K562 (cell line): ENCODE measurements at regions not wholly inside any gene's neighbourhood (a gene's known extent, or its start where the extent isn't known, plus 50 kb on each side); places are given as distances from the start of the nearest gene placed in this dataset.

ENCODE experiments used
- ATAC-seq: fragments of 200-7000 bp; cut with Tn5 transposase; 3 replicates; pipeline ENCODE4 v1.9.1; 2020; ENCODE audit warnings: moderate library complexity
- BruUV-seq: library from RNA; stranded (reverse); fragments of 400-500 nt; replicated peaks from 2 replicates; lab custom pipeline; 2021; lab: Mats Ljungman, UMichigan
- CTCF ChIA-PET: fragments of 300-600 bp; formaldehyde crosslinking; extraction: SDS; loops from one replicate; lab custom pipeline; 2021; ENCODE audit warnings: low intra/inter-chr PET ratio; lab: Yijun Ruan, JAX
- POLR2A ChIA-PET: fragments of 300-600, 350-650 bp; sonication (Branson Sonifier 250); formaldehyde crosslinking; extraction: SDS; loops from one replicate; lab custom pipeline; 2021; ENCODE audit warnings: antibody characterized with exemption, inconsistent platforms; lab: Yijun Ruan, JAX
- DNase-seq, 4 experiments: peaks; one replicate each; pipeline versions ENCODE4 v3.0.0 to v3.0.0-alpha.2; 2011 to 2018; ENCODE audit warnings: low spot score in 3 of 4, mixed read lengths in 3 of 4; ENCODE audit errors: extremely low read depth in 1 of 4
- FAIRE-seq: peaks from 2 replicates; lab custom pipeline; 2011; peaks lifted over from hg19 to GRCh38; lab: Jason Lieb, UNC
- H2AFZ ChIP-seq: 2 replicates; pipeline ENCODE4 v1.6.0; 2011; ENCODE audit warnings: low read depth, low read length, control low read depth, inconsistent platforms
- H3K27ac ChIP-seq: fragments of 200-600 bp; 3 replicates; pipeline ENCODE4 v1.8.0; 2011; ENCODE audit warnings: low read depth, mild to moderate bottlenecking, control low read depth, inconsistent platforms, low read length, moderate library complexity, mixed read lengths; ENCODE audit errors: extremely low read depth
- H3K27me3 ChIP-seq, 2 experiments: fragments of 300-600 bp in 1 of 2; 2 replicates in 1 of 2; 3 replicates in 1 of 2; pipeline versions ENCODE4 v1.6.0 to v1.8.0; 2011; ENCODE audit warnings: inconsistent platforms in 2 of 2, low read length in 2 of 2, mild to moderate bottlenecking in 1 of 2, mixed read lengths in 1 of 2, moderate library complexity in 1 of 2; ENCODE audit not compliant: control insufficient read depth in 2 of 2, insufficient read depth in 2 of 2
- H3K36me3 ChIP-seq: fragments of 300-600 bp; 3 replicates; pipeline ENCODE4 v1.8.0; 2011; ENCODE audit warnings: mild to moderate bottlenecking, low read length, inconsistent platforms; ENCODE audit not compliant: control insufficient read depth, insufficient read depth
- H3K4me1 ChIP-seq, 2 experiments: fragments of 200-600 bp in 1 of 2; replicated peaks in 1 of 2; 2 replicates in 1 of 2; 3 replicates in 1 of 2; pipeline versions ENCODE4 v1.5.1 to v1.8.0; 2011; ENCODE audit warnings: inconsistent platforms in 2 of 2, low read length in 2 of 2, mild to moderate bottlenecking in 1 of 2, mixed read lengths in 1 of 2, moderate library complexity in 1 of 2; ENCODE audit not compliant: control insufficient read depth in 2 of 2, insufficient read depth in 2 of 2
- H3K4me2 ChIP-seq: 2 replicates; pipeline ENCODE4 v1.6.1; 2011; ENCODE audit warnings: low read length, control low read depth, inconsistent platforms, mixed read lengths; ENCODE audit not compliant: insufficient read depth
- H3K4me3 ChIP-seq: fragments of 200-600 bp; sonication (generic), shearing (Covaris generic); 2 replicates; pipeline ENCODE4 v1.5.1; 2016; ENCODE audit warnings: control low read depth, inconsistent platforms
- H3K79me2 ChIP-seq: fragments of 200-600 bp; 3 replicates; pipeline ENCODE4 v1.8.0; 2011; ENCODE audit warnings: low read length, inconsistent platforms; ENCODE audit not compliant: control insufficient read depth, insufficient read depth
- H3K9ac ChIP-seq, 2 experiments: 2 replicates each; pipeline versions ENCODE4 v1.6.0 to v1.6.1; 2011; ENCODE audit warnings: low read depth in 2 of 2, low read length in 2 of 2, control low read depth in 1 of 2, inconsistent platforms in 1 of 2, mild to moderate bottlenecking in 1 of 2, mixed read lengths in 1 of 2; ENCODE audit not compliant: insufficient read depth in 1 of 2
- H3K9me1 ChIP-seq: one replicate; pipeline ENCODE4 v1.6.0; 2011; ENCODE audit warnings: inconsistent platforms, mild to moderate bottlenecking, low read length, moderate library complexity; ENCODE audit not compliant: control insufficient read depth, insufficient read depth
- H3K9me3 ChIP-seq: replicated peaks from 2 replicates; pipeline ENCODE4 v1.5.1; 2011; ENCODE audit warnings: low read depth, low read length, inconsistent platforms; ENCODE audit not compliant: control insufficient read depth, insufficient read depth
- H4K20me1 ChIP-seq: replicated peaks from 2 replicates; pipeline ENCODE4 v1.6.1; 2011; ENCODE audit warnings: low read length, inconsistent platforms, mixed read lengths; ENCODE audit not compliant: control insufficient read depth, insufficient read depth
- BCOR ChIP-seq: fragments of 450-650 bp; IDR thresholded peaks from 2 replicates; pipeline ENCODE4 v1.6.1; 2016
- E4F1 ChIP-seq: fragments of 250-450 bp; sonication (Bioruptor Pico); IDR thresholded peaks from 2 replicates; pipeline ENCODE4 v1.5.0; 2021; ENCODE audit warnings: mild to moderate bottlenecking, borderline replicate concordance
- ELK1 ChIP-seq: sonication (generic); formaldehyde crosslinking; IDR thresholded peaks from 2 replicates; pipeline ENCODE4 v1.8.1; 2022; ENCODE audit warnings: missing genetic modification reagents
- KAT2B ChIP-seq: IDR thresholded peaks from one replicate; pipeline ENCODE4 v1.6.1; 2012; ENCODE audit warnings: low read depth, mild to moderate bottlenecking, control low read depth, inconsistent platforms, low read length, moderate library complexity
- NR2F6 ChIP-seq: fragments of 450-650 bp; formaldehyde crosslinking; IDR thresholded peaks from 2 replicates; pipeline ENCODE4 v1.4.0; 2020; ENCODE audit warnings: mild to moderate bottlenecking
- OTX1 ChIP-seq: fragments of 450-650 bp; formaldehyde crosslinking; IDR thresholded peaks from 2 replicates; pipeline ENCODE4 v1.4.0; 2022; ENCODE audit warnings: mild to moderate bottlenecking
- SREBF1 ChIP-seq: fragments of 150-350 bp; IDR thresholded peaks from 2 replicates; pipeline ENCODE4 v1.6.1; 2014; ENCODE audit warnings: antibody characterized with exemption, low read depth, low read length, borderline replicate concordance
- ZKSCAN1 ChIP-seq: fragments of 150-350 bp; IDR thresholded peaks from 2 replicates; pipeline ENCODE4 v1.6.1; 2016; ENCODE audit warnings: low read depth, low read length
- ZNF184 ChIP-seq: sonication (generic); formaldehyde crosslinking; IDR thresholded peaks from 2 replicates; pipeline ENCODE4 v1.5.0; 2020; ENCODE audit warnings: missing genetic modification reagents
- WGBS: fragments of 100-300 bp; shearing (Covaris generic); methylation state at CpG from one replicate; pipeline ENCODE4 v1.1.6; 2016; ENCODE audit warnings: low coverage, mixed read lengths; ENCODE audit not compliant: insufficient coverage; ENCODE audit errors: missing lambda C conversion rate; 5-methylcytosine and 5-hydroxymethylcytosine counted together
- in situ Hi-C: fragments of 300-500 bp; cut with MboI; formaldehyde crosslinking; loops from 4 replicates; pipeline ENCODE4 v1.15.0; 2018; ENCODE audit warnings: inconsistent platforms, mixed read lengths
- intact Hi-C: fragments of 100-400 bp; cut with micrococcal nuclease; formaldehyde crosslinking; loops from 2 replicates; pipeline ENCODE4 v1.14.2; 2022
- TF ChIP-seq, protein P1 (sequence below), 3 experiments: IDR thresholded peaks in 2 of 3; conservative IDR thresholded peaks in 1 of 3; 2 replicates each; pipeline ENCODE4 v1.5.1; 2011 to 2012; ENCODE audit warnings: low read length in 3 of 3, mild to moderate bottlenecking in 3 of 3, control low read depth in 2 of 3, improper control_type of control experiment in 1 of 3, inconsistent platforms in 1 of 3, low read depth in 1 of 3, mixed read lengths in 1 of 3, moderate library complexity in 1 of 3; ENCODE audit not compliant: insufficient read depth in 2 of 3

DNA sequence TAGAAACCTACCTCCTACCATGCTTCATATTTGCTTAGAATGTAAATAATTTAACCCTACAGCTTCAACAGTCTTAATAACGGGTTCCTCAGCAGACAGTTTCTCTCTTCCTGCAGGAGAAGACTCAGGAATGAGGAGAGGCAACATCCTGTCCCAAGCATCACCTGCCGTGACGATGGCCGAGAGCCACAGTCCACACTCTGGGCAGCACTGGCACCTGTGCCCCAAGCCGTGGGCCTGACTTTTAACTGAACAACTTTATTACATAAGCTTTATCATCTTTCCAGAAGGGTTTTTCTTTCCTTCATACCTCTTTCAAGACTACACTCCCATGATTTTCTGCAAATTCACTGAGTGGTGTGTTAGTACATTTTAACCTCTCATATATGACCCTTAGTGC lies 856.0 kb downstream of the GALR1 start:
- ChIA-PET POLR2A (no interaction called here), CTCF (no interaction called here)
- 0% methylated on average over 4 of the region's 5 CpGs for WGBS
- FAIRE-seq (no peak), DNase-seq (no peak), ATAC-seq (no peak)
- Histone ChIP-seq H3K4me1 (no peaks in the 10 kb centered on the region), H3K9me3 (no peaks in the 10 kb centered on the region), H4K20me1 (no peaks in the 10 kb centered on the region), H3K27ac (no peak overlapping the region), H3K79me2 (no peaks in the 10 kb centered on the region), H3K36me3 (no peaks in the 10 kb centered on the region), H3K9me1 (no peaks in the 10 kb centered on the region), H2AFZ (no peak overlapping the region), H3K27me3 (peaks cover 0 to 21% of the 10 kb centered on the region in 2 experiments; a peak in 3 of 5 replicates), H3K9ac (no peak overlapping the region), H3K4me3 (no peak overlapping the region), H3K4me2 (no peak overlapping the region)
- intact Hi-C loops (no loop called here), in situ Hi-C loops (no loop called here)
- no TSS peak for BruUV-seq
- no peak for TF ChIP-seq NR2F6
- no peak for TF ChIP-seq BCOR
- no peak for TF ChIP-seq ELK1 (CRISPR knock-in tag)
- TF ChIP-seq KAT2B = no peak
- TF ChIP-seq E4F1 (CRISPR knock-in tag) = no peak
- TF ChIP-seq, protein P1, sequence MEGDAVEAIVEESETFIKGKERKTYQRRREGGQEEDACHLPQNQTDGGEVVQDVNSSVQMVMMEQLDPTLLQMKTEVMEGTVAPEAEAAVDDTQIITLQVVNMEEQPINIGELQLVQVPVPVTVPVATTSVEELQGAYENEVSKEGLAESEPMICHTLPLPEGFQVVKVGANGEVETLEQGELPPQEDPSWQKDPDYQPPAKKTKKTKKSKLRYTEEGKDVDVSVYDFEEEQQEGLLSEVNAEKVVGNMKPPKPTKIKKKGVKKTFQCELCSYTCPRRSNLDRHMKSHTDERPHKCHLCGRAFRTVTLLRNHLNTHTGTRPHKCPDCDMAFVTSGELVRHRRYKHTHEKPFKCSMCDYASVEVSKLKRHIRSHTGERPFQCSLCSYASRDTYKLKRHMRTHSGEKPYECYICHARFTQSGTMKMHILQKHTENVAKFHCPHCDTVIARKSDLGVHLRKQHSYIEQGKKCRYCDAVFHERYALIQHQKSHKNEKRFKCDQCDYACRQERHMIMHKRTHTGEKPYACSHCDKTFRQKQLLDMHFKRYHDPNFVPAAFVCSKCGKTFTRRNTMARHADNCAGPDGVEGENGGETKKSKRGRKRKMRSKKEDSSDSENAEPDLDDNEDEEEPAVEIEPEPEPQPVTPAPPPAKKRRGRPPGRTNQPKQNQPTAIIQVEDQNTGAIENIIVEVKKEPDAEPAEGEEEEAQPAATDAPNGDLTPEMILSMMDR (IDR thresholded peaks at IDR 0.05 in 2 of 3, conservative IDR thresholded peaks at IDR 0.05 in 1 of 3; ENCODE audit: insufficient read depth in 2 of 3, low read depth in 1 of 3, low read length in 3 of 3) = no peak
- TF ChIP-seq SREBF1 = no peak
- no peak for TF ChIP-seq ZNF184 (CRISPR knock-in tag)
- no peak for TF ChIP-seq OTX1 (CRISPR knock-in tag)
- TF ChIP-seq ZKSCAN1 = no peak
